GM12891 (cell line): ENCODE measurements at regions not wholly inside any gene's neighbourhood (a gene's known extent, or its start where the extent isn't known, plus 50 kb on each side); places are given as distances from the start of the nearest gene placed in this dataset.

Experiments
- POLR2A ChIP-seq: IDR thresholded peaks from 2 replicates; pipeline ENCODE4 v1.6.1; 2011; ENCODE audit warnings: low read depth, low read length, control low read depth
- POLR2AphosphoS5 ChIP-seq: IDR thresholded peaks from 2 replicates; pipeline ENCODE4 v1.6.1; 2011; ENCODE audit warnings: low read depth, low read length, control low read depth
- TAF1 ChIP-seq: IDR thresholded peaks from 2 replicates; pipeline ENCODE4 v1.6.1; 2011; ENCODE audit warnings: low read depth, low read length, control low read depth

DNA sequence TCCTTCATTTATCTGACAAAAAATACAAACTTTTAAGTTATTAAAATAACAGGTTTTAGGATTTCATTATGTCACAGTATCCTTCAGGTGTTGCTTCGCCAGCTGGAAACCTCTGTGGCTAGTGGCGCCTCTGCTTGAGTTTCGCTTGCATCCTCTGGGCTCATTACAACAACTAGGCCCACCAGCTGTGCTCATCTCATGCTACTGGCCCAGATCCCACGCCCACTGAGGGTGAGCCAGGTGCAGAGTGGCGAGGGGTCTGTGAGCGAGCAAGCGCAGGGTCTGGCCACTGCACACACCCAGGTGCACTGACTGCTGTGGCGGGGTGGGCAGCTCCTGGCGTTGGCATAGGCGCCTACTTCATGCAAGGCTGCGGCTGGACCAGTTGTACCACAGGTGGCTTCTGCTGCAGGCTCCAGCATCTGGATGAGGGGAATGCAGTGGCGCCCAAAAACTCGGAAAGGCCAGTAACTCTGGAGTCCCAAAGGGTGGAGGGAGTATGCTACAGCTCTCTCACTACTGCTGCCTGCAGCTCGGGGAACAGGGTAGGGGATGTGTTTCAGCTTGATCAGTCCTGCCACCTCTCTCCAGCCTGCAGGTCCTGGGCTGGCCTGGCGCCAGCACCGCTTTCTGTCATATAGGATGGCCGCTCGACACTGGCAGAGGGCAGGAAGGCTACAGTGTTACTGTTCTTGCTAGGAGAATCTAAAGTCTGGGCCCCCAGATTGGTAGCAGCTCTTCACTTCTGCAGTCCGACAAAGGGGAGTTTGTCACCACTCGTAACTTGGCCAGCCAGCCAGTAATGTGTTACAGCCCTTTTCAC, 452.1 kb downstream of the TUSC1 start:
- TF ChIP-seq TAF1 (no peak), POLR2A (no peak), POLR2AphosphoS5 (no peak)
